HepG2 (cell line): ENCODE measurements at regions not wholly inside any gene's neighbourhood (a gene's known extent, or its start where the extent isn't known, plus 50 kb on each side); places are given as distances from the start of the nearest gene placed in this dataset.

ENCODE experiments used
- FOXP1 ChIP-seq, 2 experiments: fragments of 450-650 bp in 1 of 2; IDR thresholded peaks; 2 replicates each; pipeline ENCODE4 v1.6.1; 2017 to 2018; ENCODE audit warnings: antibody characterized with exemption in 1 of 2
- MED8 ChIP-seq: sonication (generic); formaldehyde crosslinking; IDR thresholded peaks from 2 replicates; pipeline ENCODE4 v1.8.1; 2023; ENCODE audit warnings: mild to moderate bottlenecking, missing genetic modification reagents; ENCODE audit not compliant: insufficient replicate concordance
- NFIC ChIP-seq: IDR thresholded peaks from 2 replicates; pipeline ENCODE4 v1.6.1; 2012; ENCODE audit warnings: mild to moderate bottlenecking, low read length, inconsistent platforms
- POLR2A ChIP-seq, 2 experiments: IDR thresholded peaks; 2 replicates each; pipeline ENCODE4 v1.6.1; 2011; ENCODE audit warnings: low read depth in 2 of 2, low read length in 2 of 2, mild to moderate bottlenecking in 1 of 2, moderate library complexity in 1 of 2; ENCODE audit not compliant: insufficient read depth in 1 of 2
- RAD51 ChIP-seq: fragments of 450-650 bp; IDR thresholded peaks from 2 replicates; pipeline ENCODE4 v1.6.1; 2016; ENCODE audit warnings: borderline replicate concordance
- ZFX ChIP-seq: sonication (generic); formaldehyde crosslinking; IDR thresholded peaks from 2 replicates; pipeline ENCODE4 v1.4.0; 2020; ENCODE audit warnings: mild to moderate bottlenecking, low read depth, missing genetic modification reagents, moderate library complexity
- ZNF75D ChIP-seq: sonication (generic); formaldehyde crosslinking; IDR thresholded peaks from 2 replicates; pipeline ENCODE4 v1.8.1; 2023; ENCODE audit warnings: missing genetic modification reagents, mild to moderate bottlenecking, borderline replicate concordance
- ZNF839 ChIP-seq: sonication (generic); formaldehyde crosslinking; IDR thresholded peaks from 2 replicates; pipeline ENCODE4 v1.4.0; 2020; ENCODE audit warnings: missing genetic modification reagents, mild to moderate bottlenecking, borderline replicate concordance
- TF ChIP-seq, protein P1 (sequence below): sonication (generic); formaldehyde crosslinking; IDR thresholded peaks from 2 replicates; pipeline ENCODE4 v1.5.0; 2020; ENCODE audit warnings: mild to moderate bottlenecking, missing genetic modification reagents, moderate library complexity
- TF ChIP-seq, protein P2 (sequence below): sonication (generic); formaldehyde crosslinking; IDR thresholded peaks from 2 replicates; pipeline ENCODE4 v1.4.0; 2020; ENCODE audit warnings: missing genetic modification reagents

DNA sequence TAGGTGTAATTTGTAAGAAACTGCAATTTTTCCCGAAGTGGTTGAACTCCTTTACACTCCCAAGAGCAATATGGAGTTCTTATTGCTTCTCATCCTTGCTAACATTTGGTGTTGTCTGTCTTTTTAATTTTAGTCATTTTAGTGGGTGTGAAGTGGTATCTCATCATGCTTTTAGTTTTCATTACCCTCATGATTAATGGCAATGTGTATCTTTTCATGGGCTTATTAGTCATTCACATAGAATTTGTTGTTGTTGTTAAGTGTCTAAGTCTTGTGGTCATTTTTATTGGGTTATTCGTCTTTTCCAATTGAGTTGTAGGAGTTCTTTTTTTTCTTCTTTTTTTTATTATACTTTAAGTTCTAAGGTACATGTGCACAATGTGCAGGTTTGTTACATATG lies 238.3 kb upstream of the SESN3 start:
- TF ChIP-seq, protein P1, sequence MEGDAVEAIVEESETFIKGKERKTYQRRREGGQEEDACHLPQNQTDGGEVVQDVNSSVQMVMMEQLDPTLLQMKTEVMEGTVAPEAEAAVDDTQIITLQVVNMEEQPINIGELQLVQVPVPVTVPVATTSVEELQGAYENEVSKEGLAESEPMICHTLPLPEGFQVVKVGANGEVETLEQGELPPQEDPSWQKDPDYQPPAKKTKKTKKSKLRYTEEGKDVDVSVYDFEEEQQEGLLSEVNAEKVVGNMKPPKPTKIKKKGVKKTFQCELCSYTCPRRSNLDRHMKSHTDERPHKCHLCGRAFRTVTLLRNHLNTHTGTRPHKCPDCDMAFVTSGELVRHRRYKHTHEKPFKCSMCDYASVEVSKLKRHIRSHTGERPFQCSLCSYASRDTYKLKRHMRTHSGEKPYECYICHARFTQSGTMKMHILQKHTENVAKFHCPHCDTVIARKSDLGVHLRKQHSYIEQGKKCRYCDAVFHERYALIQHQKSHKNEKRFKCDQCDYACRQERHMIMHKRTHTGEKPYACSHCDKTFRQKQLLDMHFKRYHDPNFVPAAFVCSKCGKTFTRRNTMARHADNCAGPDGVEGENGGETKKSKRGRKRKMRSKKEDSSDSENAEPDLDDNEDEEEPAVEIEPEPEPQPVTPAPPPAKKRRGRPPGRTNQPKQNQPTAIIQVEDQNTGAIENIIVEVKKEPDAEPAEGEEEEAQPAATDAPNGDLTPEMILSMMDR (CRISPR knock-in tag) = no peak
- TF ChIP-seq MED8 (CRISPR knock-in tag) = no peak
- no peak for TF ChIP-seq NFIC
- TF ChIP-seq ZFX (CRISPR knock-in tag) = no peak
- no peak for TF ChIP-seq ZNF839 (CRISPR knock-in tag)
- no peak for TF ChIP-seq FOXP1 (IDR thresholded peaks at IDR 0.05)
- no peak for TF ChIP-seq FOXP1 (CRISPR knock-in tag; IDR thresholded peaks at IDR 0.05)
- TF ChIP-seq POLR2A (IDR thresholded peaks at IDR 0.05; ENCODE audit: insufficient read depth in 1 of 2, low read depth in 2 of 2, low read length in 2 of 2) = no peak
- no peak for TF ChIP-seq RAD51
- TF ChIP-seq, protein P2, sequence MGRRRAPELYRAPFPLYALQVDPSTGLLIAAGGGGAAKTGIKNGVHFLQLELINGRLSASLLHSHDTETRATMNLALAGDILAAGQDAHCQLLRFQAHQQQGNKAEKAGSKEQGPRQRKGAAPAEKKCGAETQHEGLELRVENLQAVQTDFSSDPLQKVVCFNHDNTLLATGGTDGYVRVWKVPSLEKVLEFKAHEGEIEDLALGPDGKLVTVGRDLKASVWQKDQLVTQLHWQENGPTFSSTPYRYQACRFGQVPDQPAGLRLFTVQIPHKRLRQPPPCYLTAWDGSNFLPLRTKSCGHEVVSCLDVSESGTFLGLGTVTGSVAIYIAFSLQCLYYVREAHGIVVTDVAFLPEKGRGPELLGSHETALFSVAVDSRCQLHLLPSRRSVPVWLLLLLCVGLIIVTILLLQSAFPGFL = no peak
- no peak for TF ChIP-seq ZNF75D
